HG02973 (cell line): ENCODE measurements at regions not wholly inside any gene's neighbourhood (a gene's known extent, or its start where the extent isn't known, plus 50 kb on each side); places are given as distances from the start of the nearest gene placed in this dataset.

ENCODE experiments used
- ATAC-seq: cut with Tn5 transposase; IDR thresholded peaks from one replicate; pipeline ENCODE4 v1.9.1; 2021; ENCODE audit warnings: moderate library complexity; ENCODE audit not compliant: unreplicated experiment

DNA sequence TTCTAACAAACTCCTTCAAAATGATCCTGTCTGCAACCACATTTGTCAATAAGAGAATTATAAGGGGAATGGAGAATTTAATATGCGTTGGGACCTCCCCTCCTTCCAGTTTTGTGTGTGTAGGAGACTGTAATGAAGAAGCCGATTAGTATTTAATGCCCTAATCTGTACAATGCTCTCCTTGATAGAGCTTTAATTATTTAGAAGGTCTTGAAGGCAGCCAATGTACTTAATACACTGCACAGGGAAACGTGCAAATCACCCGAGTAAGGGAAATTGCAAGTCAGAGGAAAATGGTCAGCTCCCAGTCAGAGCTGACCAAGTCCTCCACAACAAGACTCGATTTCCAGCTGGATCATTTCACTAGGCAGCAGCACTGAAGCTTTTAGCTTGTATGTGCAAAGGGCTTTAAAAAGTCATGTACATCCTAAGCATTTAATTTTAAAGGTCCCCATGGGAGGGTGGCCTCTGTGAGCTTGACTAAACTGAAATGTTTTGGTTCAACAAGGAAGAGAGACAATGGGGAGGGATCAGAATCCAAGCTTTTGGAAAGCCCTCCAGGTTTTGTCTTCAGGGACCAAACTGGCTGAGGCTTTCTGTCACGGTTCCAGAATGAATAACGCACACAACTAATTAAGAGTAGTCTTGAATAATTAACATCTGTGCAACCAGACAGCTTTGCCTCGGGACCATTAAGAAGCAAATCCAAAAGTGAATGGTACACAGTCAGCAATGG, 159.8 kb upstream of the MITF start:
- no peak for ATAC-seq

DNA sequence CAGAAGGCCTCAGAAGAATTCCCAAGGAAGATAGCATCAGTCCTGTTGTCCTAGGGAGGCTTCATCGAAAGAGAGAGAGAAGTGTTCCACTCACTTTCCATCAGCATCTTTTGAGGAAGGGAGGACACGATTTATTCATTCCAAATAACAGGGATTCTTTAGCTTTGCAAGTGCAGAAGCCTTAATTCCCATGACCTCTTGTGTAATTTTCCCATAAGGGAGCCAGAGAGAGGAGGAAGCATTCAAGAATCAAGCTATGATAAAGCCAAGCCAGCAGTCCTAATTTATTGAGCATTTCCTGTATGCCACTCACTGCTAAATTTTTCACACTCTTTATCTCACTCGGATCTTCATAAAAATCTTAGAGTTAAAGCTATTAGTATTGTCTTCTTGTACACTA, 169.7 kb upstream of the MITF start:
- no peak for ATAC-seq

DNA sequence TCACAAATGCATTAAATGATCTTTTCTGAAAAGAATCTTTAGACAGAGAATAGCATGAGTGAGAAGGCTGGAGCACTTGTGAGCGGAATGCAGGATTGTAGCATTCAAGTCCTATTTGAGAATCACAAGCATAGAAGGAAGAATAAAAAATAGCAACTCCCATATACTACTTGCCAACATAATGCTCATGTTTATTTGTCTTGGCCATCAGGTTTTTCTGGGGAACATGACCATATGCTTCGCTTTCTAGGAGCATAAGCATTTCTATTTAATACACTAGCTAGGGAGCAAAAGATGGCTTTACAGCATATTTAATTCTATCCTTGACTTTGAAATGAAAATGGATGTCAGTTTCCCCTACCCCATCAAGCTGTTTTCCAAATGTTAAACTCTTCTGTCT, 170.3 kb upstream of the MITF start:
- no peak for ATAC-seq

DNA sequence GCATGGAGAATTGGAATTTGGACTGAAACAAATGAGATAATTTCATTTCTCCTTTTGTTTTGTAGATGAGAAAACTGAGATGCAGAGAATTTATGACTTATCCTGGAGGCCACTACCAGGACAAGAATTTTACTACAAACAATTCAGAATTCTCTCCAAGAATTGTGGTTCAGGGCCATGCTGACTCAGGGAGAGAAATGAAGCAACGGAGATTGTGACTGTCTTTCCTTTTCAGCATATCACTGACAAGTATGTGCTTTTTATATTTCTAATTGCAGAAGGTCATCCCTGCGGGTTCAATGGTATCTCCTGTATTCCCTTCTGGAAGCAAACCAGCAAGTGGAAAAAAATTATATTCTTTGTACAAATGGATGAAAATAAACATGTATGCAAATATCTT, 170.8 kb upstream of the MITF start:
- ATAC-seq = no peak

DNA sequence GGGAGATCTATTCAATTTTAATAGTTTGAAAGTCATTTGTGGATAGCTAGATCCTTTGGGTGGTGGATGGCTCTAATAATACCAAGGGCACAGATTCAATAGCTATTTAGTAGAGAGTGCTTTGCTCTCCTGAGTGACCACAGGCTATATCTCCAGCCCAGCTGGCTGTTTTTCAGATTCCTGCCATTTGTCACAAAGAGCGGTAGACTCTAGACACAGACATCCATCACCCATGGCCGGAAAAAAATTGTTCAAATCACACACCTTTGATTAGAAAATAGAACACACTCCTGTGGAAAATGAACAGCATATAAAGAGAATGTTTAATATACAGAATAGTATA, 171.6 kb upstream of the MITF start:
- no peak for ATAC-seq

DNA sequence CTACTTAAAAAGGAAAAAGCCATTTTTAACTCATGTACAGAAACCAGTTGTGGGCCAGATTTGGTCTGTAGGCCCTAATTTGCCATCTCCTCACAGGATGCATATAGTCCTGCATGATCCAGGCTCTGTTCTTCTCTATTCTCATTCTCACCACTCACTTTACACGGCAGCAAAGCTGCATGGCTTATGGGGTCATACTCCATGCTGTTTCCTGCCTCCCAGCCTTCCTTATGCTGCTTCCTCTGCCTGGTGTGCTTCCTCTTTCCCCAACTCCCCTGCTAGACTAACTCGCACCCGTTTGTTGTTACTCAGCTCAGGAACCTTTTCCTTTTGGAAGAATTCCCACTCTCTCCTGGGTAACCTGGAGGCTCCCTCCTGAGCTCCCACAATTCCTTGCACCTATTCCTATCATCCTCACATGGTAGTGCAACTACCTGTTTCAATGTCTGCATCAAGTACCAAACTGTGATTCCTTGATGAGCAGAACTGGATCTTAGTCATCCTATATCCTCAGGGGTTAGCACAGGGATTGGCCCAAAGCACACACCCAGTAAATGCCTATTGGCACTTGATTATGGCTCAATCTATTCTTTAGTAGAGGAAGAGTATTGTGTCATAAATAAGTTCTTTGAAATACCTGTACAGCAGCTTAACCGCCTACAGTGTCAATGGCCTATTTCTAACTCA, 172.1 kb upstream of the MITF start:
- ATAC-seq = no peak

DNA sequence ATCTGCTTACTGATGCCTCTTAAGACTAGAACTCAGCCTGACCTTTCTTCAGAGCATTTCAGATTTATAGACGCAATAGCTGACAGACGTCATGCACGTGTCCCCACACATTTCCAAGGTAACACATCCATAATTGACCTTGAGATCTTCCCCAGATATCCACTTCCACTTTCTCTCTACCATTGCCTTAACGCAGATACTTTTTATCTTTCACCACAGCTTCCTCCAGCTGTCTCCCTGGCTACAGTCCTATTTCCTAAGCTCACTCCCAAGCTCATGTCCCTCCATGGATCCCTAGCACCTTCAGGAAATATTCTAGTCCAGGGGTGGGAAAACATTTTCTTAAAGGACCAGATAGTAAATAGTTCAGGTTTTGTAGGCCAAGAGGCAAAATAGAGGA, 173.0 kb upstream of the MITF start:
- no peak for ATAC-seq

DNA sequence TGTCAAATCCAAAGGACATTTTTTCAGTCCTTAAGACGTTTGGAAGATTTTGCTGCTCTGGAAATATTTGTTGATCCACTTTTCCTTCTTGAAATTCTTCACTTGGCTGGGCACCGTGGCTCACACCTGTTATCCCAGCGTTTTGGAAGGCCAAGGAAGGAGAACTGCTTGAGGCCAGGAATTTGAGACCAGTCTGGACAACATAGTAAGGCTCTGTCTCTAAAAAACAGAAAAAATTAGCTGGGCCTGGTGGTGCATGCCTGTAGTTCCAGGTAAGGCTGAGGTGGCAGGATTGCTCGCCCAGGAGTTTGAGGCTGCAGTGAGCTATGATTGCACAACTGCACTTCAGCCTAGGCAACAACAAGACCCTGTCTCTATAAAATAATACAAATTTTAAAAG, 173.9 kb upstream of the MITF start:
- no peak for ATAC-seq

DNA sequence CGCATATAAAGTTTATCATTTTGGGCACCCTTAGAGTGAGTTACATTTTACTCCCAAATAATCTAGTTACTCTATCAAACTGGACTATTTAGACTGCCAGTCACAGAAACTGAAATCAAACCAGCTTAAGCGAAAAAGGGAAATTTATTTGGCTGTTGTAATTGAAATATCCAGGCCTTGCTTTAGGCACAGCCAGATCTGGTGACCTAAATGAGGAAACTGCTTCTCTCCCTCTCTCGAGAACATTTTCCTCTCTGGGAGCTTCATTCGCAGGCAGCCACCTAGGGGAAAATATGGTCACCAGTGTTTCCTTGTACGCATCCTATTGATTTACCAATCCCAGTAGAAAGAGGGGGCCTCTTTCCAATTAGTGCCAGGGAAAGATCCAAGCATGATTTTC, 175.3 kb upstream of the MITF start:
- no peak for ATAC-seq

DNA sequence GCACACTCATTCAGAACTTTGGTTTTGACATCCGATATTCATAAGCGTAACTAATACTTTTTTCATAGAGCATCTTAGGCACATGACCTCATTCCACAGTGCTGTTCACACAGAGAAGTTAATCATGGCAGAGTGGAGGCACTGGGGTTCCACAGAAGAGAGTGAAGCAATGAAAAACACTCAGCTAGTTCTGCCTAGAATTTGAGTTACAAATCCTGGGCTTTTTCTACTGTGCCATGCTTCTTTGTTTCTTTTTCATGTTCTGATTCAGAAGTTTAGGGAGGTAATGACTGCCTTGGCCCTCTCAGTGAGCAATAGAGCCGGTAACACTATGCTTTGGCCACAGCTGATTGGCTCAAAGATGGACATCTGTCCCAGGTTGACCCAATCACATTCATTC, 176.1 kb upstream of the MITF start:
- ATAC-seq = no peak

DNA sequence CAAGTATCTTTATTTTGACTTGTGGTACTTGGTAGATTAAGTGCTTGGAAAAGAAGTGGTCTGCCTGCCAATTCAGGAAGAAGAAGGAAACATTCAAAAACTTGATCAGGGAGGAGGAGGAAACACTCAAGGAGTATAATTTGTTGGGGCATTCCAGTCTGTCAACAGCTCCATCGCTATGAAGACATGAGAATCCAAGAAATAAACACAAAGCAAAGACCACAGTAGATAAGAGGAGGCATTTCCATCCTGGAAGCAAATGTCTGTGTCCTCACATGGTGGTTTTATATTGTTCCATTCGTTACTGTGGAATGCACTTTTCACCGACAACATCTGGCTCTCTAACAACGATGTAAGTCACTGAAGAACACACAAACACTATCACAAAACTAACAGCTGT, 176.1 kb upstream of the FRMD4B start:
- ATAC-seq = no peak

DNA sequence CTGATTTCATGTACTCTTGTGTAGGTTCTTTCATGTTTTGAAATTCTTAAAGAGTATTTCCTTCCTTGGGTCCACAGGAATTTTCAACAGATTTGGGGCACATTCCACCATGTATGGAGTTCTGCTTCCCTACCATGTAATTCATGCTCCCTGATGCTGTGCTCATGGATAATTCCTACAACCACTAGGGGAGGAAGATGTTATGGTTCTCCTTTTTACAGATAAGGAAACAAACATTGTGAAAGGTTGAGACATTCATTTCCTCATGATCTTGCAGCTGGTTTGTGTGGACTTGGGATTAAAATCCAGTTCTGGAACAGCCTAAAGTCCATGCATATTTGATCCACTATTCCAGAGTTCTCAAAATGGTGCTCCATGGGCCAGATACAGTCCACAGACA, 174.9 kb upstream of the FRMD4B start:
- ATAC-seq = no peak

DNA sequence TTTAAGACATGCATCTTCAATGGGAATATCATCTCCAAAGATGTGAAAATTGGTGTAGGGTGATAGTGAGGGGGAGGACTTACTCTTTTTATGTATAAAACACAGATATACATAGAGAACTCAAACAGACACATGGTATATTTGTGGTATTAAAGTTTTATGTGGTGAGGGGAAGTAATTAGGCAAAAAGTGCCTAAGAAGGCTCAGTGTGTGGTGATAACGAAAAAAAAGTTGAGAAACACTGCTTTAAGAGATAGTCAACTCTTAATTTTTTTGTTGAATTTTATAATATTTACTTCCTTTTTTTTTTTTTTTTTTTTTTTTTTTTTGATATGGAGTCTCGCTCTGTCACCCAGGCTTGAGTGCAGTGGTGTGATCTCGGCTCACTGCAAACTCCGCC, 174.2 kb upstream of the FRMD4B start:
- ATAC-seq = no peak

DNA sequence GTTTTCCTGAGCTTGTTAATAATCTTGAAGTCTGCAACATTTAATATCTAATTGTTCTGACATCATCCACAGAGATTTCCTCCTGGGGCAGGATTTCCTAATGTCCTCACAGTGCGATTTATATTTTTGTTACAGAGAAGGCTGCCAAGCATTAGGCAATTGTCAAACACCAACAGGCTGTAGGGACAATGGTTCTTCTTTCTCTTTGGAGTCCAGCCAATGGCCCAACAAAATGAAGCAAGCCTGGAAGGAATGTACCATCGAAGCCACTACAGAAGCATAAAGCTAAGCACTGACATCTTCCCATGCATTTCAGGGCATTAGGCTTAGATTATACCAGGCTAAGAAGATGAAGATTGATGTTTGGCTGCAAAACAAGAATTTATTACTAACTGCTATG, 173.0 kb upstream of the FRMD4B start:
- ATAC-seq = no peak

DNA sequence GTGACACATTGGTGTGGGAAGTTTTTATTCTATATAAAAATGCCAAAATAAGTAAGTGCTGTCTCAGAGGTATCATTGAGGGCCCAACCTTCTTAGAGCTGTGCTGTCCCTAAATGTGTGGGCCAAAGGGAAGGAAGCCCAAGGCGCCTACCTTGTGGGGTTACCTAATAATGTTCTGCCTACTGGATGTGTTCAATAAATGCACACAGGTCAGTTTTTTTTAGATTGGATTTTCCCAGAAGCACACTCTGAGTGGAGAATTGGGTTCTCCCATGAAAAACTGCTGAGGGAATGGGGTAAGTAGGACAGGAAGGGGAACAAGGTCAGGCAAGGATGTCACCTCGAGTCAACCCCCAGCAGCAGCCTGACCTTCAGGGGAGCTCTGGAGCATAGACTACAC, 168.7 kb upstream of the FRMD4B start:
- ATAC-seq = no peak

DNA sequence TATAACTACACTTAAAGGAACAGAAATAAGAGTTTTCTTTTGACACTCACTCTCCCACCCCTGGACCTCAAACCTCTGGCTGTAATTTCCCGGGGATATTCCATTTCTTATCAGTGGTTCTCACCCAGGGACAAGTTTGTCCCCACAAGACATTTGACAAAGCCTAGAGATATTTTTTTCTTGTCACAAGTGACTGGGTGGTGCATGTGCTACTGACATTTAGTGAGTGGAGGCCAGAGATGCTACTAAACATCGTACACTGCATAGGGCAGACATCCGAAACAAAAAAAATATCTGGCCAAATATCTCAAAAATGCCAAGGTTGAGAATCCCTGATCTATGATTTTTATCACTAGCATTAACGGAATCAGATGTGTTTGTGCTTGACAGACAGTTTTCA, 168.0 kb upstream of the FRMD4B start:
- ATAC-seq = no peak

DNA sequence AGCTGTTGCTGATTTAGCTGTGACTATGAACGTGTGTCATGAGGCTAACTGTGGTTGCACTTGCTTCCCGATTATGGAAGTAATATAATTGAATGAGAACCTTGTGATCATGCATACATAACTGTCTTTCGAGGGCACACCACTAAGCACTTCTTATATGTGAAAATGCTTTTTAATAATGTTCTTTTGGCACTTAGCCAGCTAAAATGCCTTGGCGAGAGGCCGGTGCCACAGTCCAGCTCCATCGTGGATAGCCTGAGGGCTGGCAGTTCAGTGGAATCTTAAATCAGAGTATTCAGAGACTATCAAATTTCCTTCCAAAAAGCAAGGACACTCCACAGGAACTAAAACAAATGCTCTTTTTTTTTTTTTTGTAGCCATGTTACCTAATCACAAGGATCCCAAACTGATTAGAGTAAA, 161.6 kb upstream of the FRMD4B start:
- ATAC-seq = no peak

DNA sequence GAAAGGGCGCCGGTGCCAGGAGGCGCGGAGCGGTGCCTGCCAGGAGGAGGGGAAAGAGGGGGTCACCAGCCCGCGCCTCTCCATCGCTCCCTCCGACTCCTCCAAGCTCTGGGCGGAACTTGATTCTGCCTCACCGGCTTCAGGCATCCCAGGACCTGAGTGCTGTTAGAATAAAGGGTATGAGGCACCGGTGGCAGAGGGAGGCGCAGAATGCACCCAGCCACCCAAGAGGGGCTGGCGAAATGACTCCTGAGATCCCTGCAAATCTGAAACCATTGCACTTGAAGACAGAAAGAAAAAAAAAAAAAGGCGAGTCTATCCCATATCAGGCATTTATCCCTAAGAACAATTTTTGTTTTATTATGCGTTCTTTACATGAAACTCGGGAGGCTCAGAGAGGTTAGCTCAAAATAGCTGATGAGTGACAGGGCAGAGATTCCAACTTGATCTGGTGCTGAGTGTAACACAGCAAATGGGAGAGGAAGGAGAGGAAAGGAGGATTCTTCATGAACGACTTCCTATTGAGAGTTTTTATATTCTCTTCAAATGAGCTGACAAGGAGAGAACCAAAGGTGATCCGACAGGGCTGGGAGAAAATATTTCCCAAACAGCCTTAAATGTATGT, 157.0 kb upstream of the FRMD4B start:
- ATAC-seq = no peak

DNA sequence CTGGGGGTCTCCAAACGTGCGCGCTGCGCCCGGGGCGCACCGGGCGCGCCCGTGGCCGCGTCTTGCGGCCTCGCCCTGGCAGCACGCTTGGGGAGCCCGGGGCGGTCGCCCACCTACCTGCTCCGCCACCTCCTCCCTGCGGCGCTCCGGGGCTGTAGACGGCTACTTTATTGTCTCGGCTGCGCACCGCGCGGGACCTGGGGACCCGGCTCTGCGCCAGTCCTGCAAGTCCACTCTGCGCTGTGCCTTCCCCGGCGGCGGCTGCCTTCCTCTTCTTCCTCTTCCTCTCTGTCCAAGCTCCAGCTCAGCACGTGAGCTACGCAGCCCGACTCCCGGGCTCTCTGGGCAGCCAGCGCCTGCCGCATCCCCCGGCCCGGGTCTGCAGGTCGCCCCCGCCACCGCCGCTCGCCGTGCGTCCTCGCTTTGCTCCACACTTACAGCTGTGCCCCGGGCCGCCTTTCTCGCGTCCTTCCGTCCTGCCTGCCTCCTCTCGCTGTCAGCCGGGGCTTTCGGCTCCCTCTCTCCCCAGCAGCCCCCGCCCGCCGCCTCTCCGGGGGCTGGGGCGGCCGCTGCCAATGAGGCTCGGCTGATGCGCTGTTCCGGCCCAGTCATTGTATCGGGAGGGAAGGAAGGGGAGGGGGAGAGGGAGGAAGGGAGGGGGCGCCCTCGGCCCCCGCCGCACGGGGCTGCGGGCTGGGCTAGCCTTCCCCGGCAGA, 156.4 kb upstream of the FRMD4B start:
- ATAC-seq = no peak

DNA sequence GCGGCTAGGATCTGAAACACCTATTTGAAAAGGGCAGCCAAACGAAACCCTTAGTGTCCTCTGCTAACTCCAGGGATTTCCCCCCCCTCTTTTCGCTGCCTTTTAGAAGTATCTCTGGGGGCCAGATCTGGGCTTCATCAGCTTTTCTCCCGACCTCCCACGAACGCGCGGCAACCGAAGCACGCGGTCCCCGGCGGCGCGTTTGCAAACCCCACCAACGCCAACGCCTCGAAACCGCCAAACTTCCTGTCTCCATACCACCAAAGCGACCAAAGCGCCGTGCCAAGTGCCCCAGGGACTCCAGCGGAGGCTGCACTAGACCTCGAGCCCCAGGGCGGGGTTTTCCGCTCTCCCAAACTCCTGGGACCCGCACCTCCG, 155.8 kb upstream of the FRMD4B start:
- ATAC-seq = no peak

DNA sequence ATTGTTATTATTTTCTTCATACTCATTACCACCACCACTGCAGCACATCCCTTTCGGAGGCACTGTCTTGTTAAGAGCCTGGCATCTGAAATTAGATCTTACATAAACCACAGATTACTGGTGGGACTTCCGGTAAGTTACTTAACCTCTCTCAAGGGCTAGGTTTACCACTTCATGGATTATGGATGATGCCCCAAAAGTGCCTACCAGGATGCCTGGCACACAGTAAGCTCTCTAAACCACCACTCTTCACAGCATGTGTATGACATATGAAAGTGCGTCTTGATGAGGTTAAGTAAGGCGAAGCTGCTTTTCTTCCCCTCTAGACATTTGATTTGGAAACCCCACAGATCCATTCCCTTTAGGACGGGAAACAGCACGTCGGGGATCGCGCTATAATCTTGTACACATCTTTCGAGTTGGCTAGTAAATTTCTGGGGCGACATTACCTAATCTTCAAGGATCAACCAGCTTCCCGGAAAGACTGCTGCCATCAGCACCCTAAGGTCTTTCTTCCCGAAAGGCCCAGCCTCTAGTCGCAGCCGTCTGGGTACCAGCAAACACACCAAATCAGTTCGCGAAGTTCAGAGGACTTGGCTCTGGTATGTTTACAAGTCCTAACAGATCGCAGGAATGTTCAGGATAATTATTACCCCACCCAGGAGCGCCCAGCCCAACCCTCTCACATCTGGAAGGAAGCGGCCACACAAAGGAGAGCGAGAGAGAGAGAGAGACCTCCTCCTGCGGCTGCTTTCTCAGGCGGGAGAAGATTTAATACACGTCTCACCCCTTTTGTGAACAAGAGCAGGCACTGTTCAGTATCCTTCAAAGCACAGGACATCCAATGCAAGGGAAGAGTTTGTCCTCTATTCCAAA, 155.1 kb upstream of the FRMD4B start:
- ATAC-seq = no peak
